ENCODE measurements at regions not wholly inside any gene's neighbourhood (a gene's known extent, or its start where the extent isn't known, plus 50 kb on each side); places are given as distances from the start of the nearest gene placed in this dataset.
"Not testable (repeated sequence)": the region's sequence is repeated elsewhere in the genome, so short reads cannot be mapped to it uniquely, and the experiment has no call there.

GRCh38 chr17:70288540-70289290, 119.4 kb downstream of the KCNJ2 start:
- no peak overlapping the region for H3K4me3 ChIP-seq (ENCODE audit: low read depth, low read length)
- no peaks in the 10 kb centered on the region for H3K36me3 ChIP-seq (ENCODE audit: control insufficient read depth in 1 of 2, insufficient read depth in 2 of 2, low read length in 2 of 2)
- no peak overlapping the region for H3K18ac ChIP-seq (ENCODE audit: low read length)
- H3K27ac ChIP-seq (ENCODE audit: low read depth, low read length) = no peak overlapping the region
- no peak overlapping the region for H4K91ac ChIP-seq (ENCODE audit: low read depth, low read length)
- H3K79me1 ChIP-seq (ENCODE audit: low read length) = no peaks in the 10 kb centered on the region
- H3K14ac ChIP-seq (ENCODE audit: low read length) = no peak overlapping the region
- no peak overlapping the region for H2AK5ac ChIP-seq (ENCODE audit: low read length)
- H3K4me1 ChIP-seq (ENCODE audit: control insufficient read depth in 1 of 2, insufficient read depth in 2 of 2, low read length in 2 of 2) = no peaks in the 10 kb centered on the region
- no peaks in the 10 kb centered on the region for H3K27me3 ChIP-seq (ENCODE audit: insufficient read depth, low read length)
- H2BK120ac ChIP-seq (ENCODE audit: insufficient read depth, low read length, poor library complexity) = no peak overlapping the region
- peak; percentile 26 to 30 for DNase-seq
- H3K4ac ChIP-seq (ENCODE audit: low read depth, low read length) = no peak overlapping the region
- no peak overlapping the region for H3K9ac ChIP-seq (ENCODE audit: low read length)
- H3K79me2 ChIP-seq (ENCODE audit: control insufficient read depth, insufficient read depth, low read length, poor library complexity) = no peaks in the 10 kb centered on the region
- H3K4me2 ChIP-seq (ENCODE audit: low read length) = no peak overlapping the region
- no CpG with 5 or more reads among the region's 3 CpGs for WGBS (ENCODE audit: extremely low coverage, insufficient coverage, insufficient read length)
- H4K12ac ChIP-seq (ENCODE audit: low read depth, low read length) = no peak overlapping the region
- no peak overlapping the region for H3K23ac ChIP-seq (ENCODE audit: low read length)
- H2AFZ ChIP-seq (ENCODE audit: insufficient read depth, low read length, poor library complexity) = no peak overlapping the region
- H4K8ac ChIP-seq (ENCODE audit: low read depth, low read length) = no peak overlapping the region
- no peak overlapping the region for H2BK12ac ChIP-seq (ENCODE audit: low read length)
- H2BK5ac ChIP-seq (ENCODE audit: low read depth, low read length, poor library complexity) = no peak overlapping the region
- H3K9me3 ChIP-seq (ENCODE audit: insufficient read depth, low read depth, low read length) = no peaks in the 10 kb centered on the region

GRCh38 chr17:70290770-70291169, 121.4 kb downstream of the KCNJ2 start:
- Histone ChIP-seq H3K4ac (ENCODE audit: low read depth, low read length) (no peak overlapping the region), H3K36me3 (ENCODE audit: control insufficient read depth in 1 of 2, insufficient read depth in 2 of 2, low read length in 2 of 2) (no peaks in the 10 kb centered on the region), H4K12ac (ENCODE audit: low read depth, low read length) (no peak overlapping the region), H3K4me1 (ENCODE audit: control insufficient read depth in 1 of 2, insufficient read depth in 2 of 2, low read length in 2 of 2) (no peaks in the 10 kb centered on the region), H2BK120ac (ENCODE audit: insufficient read depth, low read length, poor library complexity) (no peak overlapping the region), H3K79me2 (ENCODE audit: control insufficient read depth, insufficient read depth, low read length, poor library complexity) (no peaks in the 10 kb centered on the region), H3K9ac (ENCODE audit: low read length) (no peak overlapping the region), H3K79me1 (ENCODE audit: low read length) (no peaks in the 10 kb centered on the region), H3K4me2 (ENCODE audit: low read length) (no peak overlapping the region), H3K18ac (ENCODE audit: low read length) (no peak overlapping the region), H3K14ac (ENCODE audit: low read length) (no peak overlapping the region), H3K27me3 (ENCODE audit: insufficient read depth, low read length) (no peaks in the 10 kb centered on the region), H2BK5ac (ENCODE audit: low read depth, low read length, poor library complexity) (no peak overlapping the region), H3K9me3 (ENCODE audit: insufficient read depth, low read depth, low read length) (no peaks in the 10 kb centered on the region), H4K91ac (ENCODE audit: low read depth, low read length) (no peak overlapping the region), H2AK5ac (ENCODE audit: low read length) (no peak overlapping the region), H3K4me3 (ENCODE audit: low read depth, low read length) (no peak overlapping the region), H3K27ac (ENCODE audit: low read depth, low read length) (no peak overlapping the region), H2AFZ (ENCODE audit: insufficient read depth, low read length, poor library complexity) (no peak overlapping the region), H4K8ac (ENCODE audit: low read depth, low read length) (no peak overlapping the region), H3K23ac (ENCODE audit: low read length) (no peak overlapping the region), H2BK12ac (ENCODE audit: low read length) (no peak overlapping the region)
- no peak for DNase-seq
- no CpG with 5 or more reads among the region's 2 CpGs for WGBS (ENCODE audit: extremely low coverage, insufficient coverage, insufficient read length)

GRCh38 chr17:70292366-70292765, 123.0 kb downstream of the KCNJ2 start:
- H3K18ac ChIP-seq (ENCODE audit: low read length) = no peak overlapping the region
- no peak overlapping the region for H2AK5ac ChIP-seq (ENCODE audit: low read length)
- no peaks in the 10 kb centered on the region for H3K79me1 ChIP-seq (ENCODE audit: low read length)
- H3K27ac ChIP-seq (ENCODE audit: low read depth, low read length) = no peak overlapping the region
- no peak overlapping the region for H3K9ac ChIP-seq (ENCODE audit: low read length)
- no peak overlapping the region for H2BK120ac ChIP-seq (ENCODE audit: insufficient read depth, low read length, poor library complexity)
- H3K36me3 ChIP-seq (ENCODE audit: control insufficient read depth in 1 of 2, insufficient read depth in 2 of 2, low read length in 2 of 2) = no peaks in the 10 kb centered on the region
- H3K79me2 ChIP-seq (ENCODE audit: control insufficient read depth, insufficient read depth, low read length, poor library complexity) = no peaks in the 10 kb centered on the region
- no peaks in the 10 kb centered on the region for H3K27me3 ChIP-seq (ENCODE audit: insufficient read depth, low read length)
- no peak overlapping the region for H3K4me3 ChIP-seq (ENCODE audit: low read depth, low read length)
- no peak overlapping the region for H4K12ac ChIP-seq (ENCODE audit: low read depth, low read length)
- WGBS (ENCODE audit: extremely low coverage, insufficient coverage, insufficient read length) = no CpG with 5 or more reads among the region's 1 CpG
- no peak overlapping the region for H3K4me2 ChIP-seq (ENCODE audit: low read length)
- no peak overlapping the region for H2BK5ac ChIP-seq (ENCODE audit: low read depth, low read length, poor library complexity)
- H3K9me3 ChIP-seq (ENCODE audit: insufficient read depth, low read depth, low read length) = no peaks in the 10 kb centered on the region
- no peak overlapping the region for H3K4ac ChIP-seq (ENCODE audit: low read depth, low read length)
- no peak overlapping the region for H3K14ac ChIP-seq (ENCODE audit: low read length)
- no peaks in the 10 kb centered on the region for H3K4me1 ChIP-seq (ENCODE audit: control insufficient read depth in 1 of 2, insufficient read depth in 2 of 2, low read length in 2 of 2)
- no peak overlapping the region for H2BK12ac ChIP-seq (ENCODE audit: low read length)
- no peak overlapping the region for H4K8ac ChIP-seq (ENCODE audit: low read depth, low read length)
- no peak overlapping the region for H3K23ac ChIP-seq (ENCODE audit: low read length)
- no peak overlapping the region for H4K91ac ChIP-seq (ENCODE audit: low read depth, low read length)
- no peak overlapping the region for H2AFZ ChIP-seq (ENCODE audit: insufficient read depth, low read length, poor library complexity)
- DNase-seq = no peak

GRCh38 chr17:70293564-70294310, 124.4 kb downstream of the KCNJ2 start:
- H3K79me1 ChIP-seq (ENCODE audit: low read length); H3K23ac ChIP-seq (ENCODE audit: low read length); H4K12ac ChIP-seq (ENCODE audit: low read depth, low read length); H3K18ac ChIP-seq (ENCODE audit: low read length); H4K91ac ChIP-seq (ENCODE audit: low read depth, low read length); H3K9me3 ChIP-seq (ENCODE audit: insufficient read depth, low read depth, low read length); H2AFZ ChIP-seq (ENCODE audit: insufficient read depth, low read length, poor library complexity); H3K9ac ChIP-seq (ENCODE audit: low read length); DNase-seq; H3K14ac ChIP-seq (ENCODE audit: low read length); H2BK12ac ChIP-seq (ENCODE audit: low read length); H2AK5ac ChIP-seq (ENCODE audit: low read length); H3K36me3 ChIP-seq (ENCODE audit: control insufficient read depth in 1 of 2, insufficient read depth in 2 of 2, low read length in 2 of 2); H3K4me2 ChIP-seq (ENCODE audit: low read length); H3K27ac ChIP-seq (ENCODE audit: low read depth, low read length); H2BK120ac ChIP-seq (ENCODE audit: insufficient read depth, low read length, poor library complexity); H3K4me1 ChIP-seq (ENCODE audit: control insufficient read depth in 1 of 2, insufficient read depth in 2 of 2, low read length in 2 of 2); H3K4me3 ChIP-seq (ENCODE audit: low read depth, low read length); H4K8ac ChIP-seq (ENCODE audit: low read depth, low read length); H3K79me2 ChIP-seq (ENCODE audit: control insufficient read depth, insufficient read depth, low read length, poor library complexity); H3K4ac ChIP-seq (ENCODE audit: low read depth, low read length); H3K27me3 ChIP-seq (ENCODE audit: insufficient read depth, low read length); H2BK5ac ChIP-seq (ENCODE audit: low read depth, low read length, poor library complexity): not testable (repeated sequence)
- whole genome bisulfite sequencing (ENCODE audit: extremely low coverage, insufficient coverage, insufficient read length) = no CpG with 5 or more reads among the region's 6 CpGs
